KMS-11 (cell line): ENCODE measurements at regions not wholly inside any gene's neighbourhood (a gene's known extent, or its start where the extent isn't known, plus 50 kb on each side); places are given as distances from the start of the nearest gene placed in this dataset.

Experiments
- H2AFZ ChIP-seq: fragments of 200-600 bp; sonication (generic); 2 replicates; pipeline ENCODE4 v1.6.1; 2016; ENCODE audit warnings: antibody characterized with exemption, mixed run types, low read depth
- H3K27ac ChIP-seq: fragments of 200-600 bp; sonication (generic); 2 replicates; pipeline ENCODE4 v1.6.1; 2016; ENCODE audit warnings: mild to moderate bottlenecking, mixed run types
- H3K27me3 ChIP-seq: fragments of 200-600 bp; sonication (generic); 2 replicates; pipeline ENCODE4 v1.6.1; 2017; ENCODE audit warnings: mild to moderate bottlenecking, low read depth, mixed run types, moderate library complexity; ENCODE audit not compliant: insufficient read depth
- H3K36me3 ChIP-seq: fragments of 200-600 bp; sonication (generic); 2 replicates; pipeline ENCODE4 v1.6.1; 2017; ENCODE audit warnings: mild to moderate bottlenecking, mixed run types; ENCODE audit not compliant: insufficient read depth
- H3K4me1 ChIP-seq: fragments of 200-600 bp; sonication (generic); 2 replicates; pipeline ENCODE4 v1.6.1; 2016; ENCODE audit warnings: mild to moderate bottlenecking, low read depth, mixed run types; ENCODE audit not compliant: poor library complexity, severe bottlenecking
- H3K4me2 ChIP-seq: fragments of 200-600 bp; sonication (generic); 2 replicates; pipeline ENCODE4 v1.7.0; 2016; ENCODE audit warnings: mild to moderate bottlenecking, mixed run types
- H3K4me3 ChIP-seq: fragments of 200-600 bp; sonication (generic); IDR thresholded peaks from 2 replicates; pipeline ENCODE4 v1.6.1; 2017; ENCODE audit warnings: low read depth, low read length, mixed read lengths; ENCODE audit not compliant: insufficient read depth
- H3K79me2 ChIP-seq: fragments of 200-600 bp; sonication (generic); 2 replicates; pipeline ENCODE4 v1.6.1; 2016; ENCODE audit warnings: low read depth, mixed run types; ENCODE audit not compliant: insufficient read depth
- H3K9ac ChIP-seq: fragments of 200-600 bp; sonication (generic); 2 replicates; pipeline ENCODE4 v1.6.1; 2016; ENCODE audit warnings: mild to moderate bottlenecking, mixed run types
- H4K20me1 ChIP-seq: fragments of 200-600 bp; sonication (generic); 2 replicates; pipeline ENCODE4 v1.6.1; 2016; ENCODE audit warnings: mild to moderate bottlenecking, mixed run types; ENCODE audit not compliant: insufficient read depth
- CTCF ChIP-seq: fragments of 200-600 bp; sonication (generic); conservative IDR thresholded peaks from 2 replicates; pipeline ENCODE4 v1.6.1; 2017; ENCODE audit warnings: low read depth, mild to moderate bottlenecking, antibody characterized with exemption, low read length, moderate library complexity, mixed read lengths

GRCh38 chr5:5799826-5800225 lies 377.3 kb downstream of the ICE1 start:
- H2AFZ ChIP-seq = no peak overlapping the region
- H3K27ac ChIP-seq = no peak overlapping the region
- no peaks in the 10 kb centered on the region for H3K27me3 ChIP-seq
- no peak overlapping the region for H3K4me3 ChIP-seq
- H3K36me3 ChIP-seq = no peaks in the 10 kb centered on the region
- no peak overlapping the region for H3K4me2 ChIP-seq
- H3K4me1 ChIP-seq = peaks cover 12% of the 10 kb centered on the region
- no peak for TF ChIP-seq CTCF
- H3K79me2 ChIP-seq = no peaks in the 10 kb centered on the region
- no peak overlapping the region for H3K9ac ChIP-seq
- no peaks in the 10 kb centered on the region for H4K20me1 ChIP-seq

GRCh38 chr5:5799229-5799628 lies 376.8 kb downstream of the ICE1 start:
- Histone ChIP-seq H3K27ac (no peak overlapping the region), H3K4me3 (no peak overlapping the region), H2AFZ (no peak overlapping the region), H3K9ac (no peak overlapping the region), H4K20me1 (no peaks in the 10 kb centered on the region), H3K79me2 (no peaks in the 10 kb centered on the region), H3K4me1 (peaks cover 15% of the 10 kb centered on the region), H3K27me3 (no peaks in the 10 kb centered on the region), H3K36me3 (no peaks in the 10 kb centered on the region), H3K4me2 (no peak overlapping the region)
- TF ChIP-seq CTCF = no peak

GRCh38 chr5:5798462-5798861 lies 376.0 kb downstream of the ICE1 start:
- Histone ChIP-seq H3K27me3 (no peaks in the 10 kb centered on the region), H2AFZ (no peak overlapping the region), H3K4me2 (no peak overlapping the region), H3K36me3 (no peaks in the 10 kb centered on the region), H3K79me2 (no peaks in the 10 kb centered on the region), H3K4me3 (no peak overlapping the region), H3K27ac (no peak overlapping the region), H4K20me1 (no peaks in the 10 kb centered on the region), H3K4me1 (peaks cover 22% of the 10 kb centered on the region), H3K9ac (no peak overlapping the region)
- TF ChIP-seq CTCF = no peak

- Histone ChIP-seq H3K4me2 (no peak overlapping the region), H3K9ac (no peak overlapping the region), H4K20me1 (no peaks in the 10 kb centered on the region), H3K79me2 (no peaks in the 10 kb centered on the region), H3K4me1 (peaks cover 27% of the 10 kb centered on the region), H3K27me3 (no peaks in the 10 kb centered on the region), H3K4me3 (no peak overlapping the region), H3K27ac (no peak overlapping the region), H2AFZ (no peak overlapping the region), H3K36me3 (no peaks in the 10 kb centered on the region)
- TF ChIP-seq CTCF = no peak
Observed at GRCh38 chr5:5798041-5798440, 375.6 kb downstream of the ICE1 start.
